Cardiac muscle cell (in vitro differentiated cells and primary cell): ENCODE measurements at regions not wholly inside any gene's neighbourhood (a gene's known extent, or its start where the extent isn't known, plus 50 kb on each side); places are given as distances from the start of the nearest gene placed in this dataset.

Source experiments
- DNase-seq, 2 donors: peaks; one replicate each; pipeline versions ENCODE4 v3.0.0 to v3.0.0-alpha.2; 2010 to 2017; ENCODE audit warnings: low read depth in 1 of 2, low spot score in 1 of 2
- H3K27ac ChIP-seq: fragments of 200-600 bp; sonication (generic); 2 replicates; pipeline ENCODE4 v1.5.1; 2016
- H3K27me3 ChIP-seq: fragments of 200-600 bp; sonication (generic); 2 replicates; pipeline ENCODE4 v1.6.0; 2016; ENCODE audit warnings: control low read depth
- H3K36me3 ChIP-seq: fragments of 200-600 bp; sonication (generic); 2 replicates; pipeline ENCODE4 v1.5.1; 2016; ENCODE audit warnings: control low read depth
- H3K4me1 ChIP-seq: fragments of 200-600 bp; sonication (generic); 2 replicates; pipeline ENCODE4 v1.8.1; 2017; ENCODE audit warnings: low read depth, mild to moderate bottlenecking, mixed run types
- H3K4me3 ChIP-seq: fragments of 200-600 bp; sonication (generic); 2 replicates; pipeline ENCODE4 v1.5.1; 2016; ENCODE audit warnings: mild to moderate bottlenecking
- H3K9me3 ChIP-seq: fragments of 200-600 bp; sonication (generic); 2 replicates; pipeline ENCODE4 v1.5.1; 2017; ENCODE audit warnings: low read depth, mild to moderate bottlenecking, control low read depth
- CTCF ChIP-seq: IDR thresholded peaks from 2 replicates; pipeline ENCODE4 v1.5.1; 2012; ENCODE audit warnings: low read depth, mild to moderate bottlenecking, low read length

DNA sequence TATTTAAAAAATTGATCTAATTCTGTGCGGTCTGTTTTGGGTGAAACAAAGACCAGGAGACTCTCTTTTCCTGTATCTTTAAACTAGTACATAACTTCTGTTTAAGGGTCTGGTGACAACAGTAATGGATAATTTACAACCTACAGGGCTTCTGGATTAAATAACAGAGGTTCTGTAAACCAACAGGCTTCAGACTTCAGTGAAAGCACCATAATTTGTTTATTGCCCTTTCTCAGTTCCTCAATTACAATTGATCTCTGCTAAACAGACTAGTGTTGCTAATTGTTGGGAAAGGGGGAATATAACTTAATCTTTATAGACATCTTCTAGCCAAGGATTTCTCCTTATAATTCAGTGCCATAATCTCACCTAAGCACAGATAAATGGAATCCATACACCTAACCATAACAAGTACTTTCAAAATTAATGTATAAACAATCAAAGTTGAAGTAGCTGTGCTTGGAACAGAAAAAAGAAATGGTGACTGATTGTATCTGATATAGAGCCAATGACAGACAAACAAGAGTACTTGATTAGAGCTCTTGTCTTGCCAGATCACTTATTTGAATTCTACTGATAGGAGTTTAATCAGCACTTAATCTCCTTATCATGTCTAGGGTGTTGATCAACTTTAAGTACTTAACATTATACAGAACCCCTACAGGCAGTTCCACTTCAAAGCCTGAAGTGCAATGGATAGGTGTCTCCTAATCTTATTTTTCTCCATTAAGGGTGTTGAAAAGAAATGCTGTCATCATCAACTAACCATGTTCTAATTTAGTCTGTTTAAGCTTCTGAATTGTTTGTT, 536.0 kb downstream of the NR2F1-AS1 start:
- Histone ChIP-seq H3K36me3 (no peaks in the 10 kb centered on the region), H3K9me3 (no peaks in the 10 kb centered on the region), H3K4me1 (no peaks in the 10 kb centered on the region), H3K4me3 (no peak overlapping the region), H3K27me3 (peaks cover 83% of the 10 kb centered on the region), H3K27ac (no peak overlapping the region)
- DNase-seq = peak in 1 of 2 donors; percentile 36
- TF ChIP-seq CTCF = no peak

- H3K4me1 ChIP-seq = no peaks in the 10 kb centered on the region
- H3K4me3 ChIP-seq = no peak overlapping the region
- no peaks in the 10 kb centered on the region for H3K9me3 ChIP-seq
- no peaks in the 10 kb centered on the region for H3K36me3 ChIP-seq
- no peak overlapping the region for H3K27ac ChIP-seq
- no peak for TF ChIP-seq CTCF
- DNase-seq = no peak
- peaks cover 86% of the 10 kb centered on the region for H3K27me3 ChIP-seq
Observed at GRCh38 chr5:93039888-93040287, 541.1 kb downstream of the NR2F1-AS1 start.

DNA sequence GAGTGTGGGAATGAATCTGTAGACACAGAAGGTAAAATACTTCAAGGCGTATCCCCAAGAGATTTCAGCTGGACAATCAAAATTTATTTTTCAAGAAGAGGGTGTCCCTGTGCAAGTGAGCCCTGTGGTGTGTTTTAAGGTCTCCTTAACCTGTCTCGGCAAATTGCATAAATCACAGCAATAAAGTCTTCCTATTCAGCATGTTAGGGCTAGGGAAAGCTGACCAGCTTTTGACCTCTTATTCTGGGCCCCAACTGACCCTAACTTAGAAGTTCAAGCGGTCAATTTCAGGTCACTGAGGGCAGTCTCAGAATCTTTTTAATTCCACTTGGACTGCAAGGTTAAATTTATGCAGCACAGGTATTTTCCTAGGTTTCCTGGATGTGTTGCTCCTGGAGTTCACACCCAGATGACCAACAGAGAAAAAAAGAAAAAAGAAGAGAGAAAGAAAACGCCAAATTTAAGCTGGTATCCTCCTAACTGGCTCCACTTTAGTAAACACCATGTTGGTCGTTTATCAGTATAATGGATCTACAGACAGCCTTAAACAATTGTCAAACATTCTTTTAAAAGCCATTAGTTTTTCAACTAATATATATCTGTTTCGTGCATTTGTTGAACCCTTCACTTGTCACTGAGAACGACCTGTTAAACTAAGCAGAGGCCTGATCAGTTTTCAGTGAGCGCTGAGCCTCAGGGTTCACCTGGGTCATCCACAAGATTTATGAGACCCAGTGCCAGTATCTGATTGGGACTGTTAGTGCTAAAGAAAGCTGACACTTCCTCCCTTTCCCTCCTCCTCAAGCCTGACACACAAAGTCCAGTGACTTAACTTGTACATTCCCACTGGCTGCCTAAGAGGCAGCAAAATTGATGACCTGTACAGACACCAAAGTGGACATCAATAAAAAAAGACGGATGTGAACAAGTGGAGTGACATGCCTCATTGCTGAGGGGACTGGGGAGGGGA, 546.1 kb downstream of the NR2F1-AS1 start:
- H3K27me3 ChIP-seq = peaks cover 93% of the 10 kb centered on the region
- H3K4me1 ChIP-seq = no peaks in the 10 kb centered on the region
- no peaks in the 10 kb centered on the region for H3K9me3 ChIP-seq
- no peak overlapping the region for H3K27ac ChIP-seq
- no peak for TF ChIP-seq CTCF
- no peaks in the 10 kb centered on the region for H3K36me3 ChIP-seq
- H3K4me3 ChIP-seq = no peak overlapping the region
- peak in 1 of 2 donors; percentile 59 for DNase-seq

DNA sequence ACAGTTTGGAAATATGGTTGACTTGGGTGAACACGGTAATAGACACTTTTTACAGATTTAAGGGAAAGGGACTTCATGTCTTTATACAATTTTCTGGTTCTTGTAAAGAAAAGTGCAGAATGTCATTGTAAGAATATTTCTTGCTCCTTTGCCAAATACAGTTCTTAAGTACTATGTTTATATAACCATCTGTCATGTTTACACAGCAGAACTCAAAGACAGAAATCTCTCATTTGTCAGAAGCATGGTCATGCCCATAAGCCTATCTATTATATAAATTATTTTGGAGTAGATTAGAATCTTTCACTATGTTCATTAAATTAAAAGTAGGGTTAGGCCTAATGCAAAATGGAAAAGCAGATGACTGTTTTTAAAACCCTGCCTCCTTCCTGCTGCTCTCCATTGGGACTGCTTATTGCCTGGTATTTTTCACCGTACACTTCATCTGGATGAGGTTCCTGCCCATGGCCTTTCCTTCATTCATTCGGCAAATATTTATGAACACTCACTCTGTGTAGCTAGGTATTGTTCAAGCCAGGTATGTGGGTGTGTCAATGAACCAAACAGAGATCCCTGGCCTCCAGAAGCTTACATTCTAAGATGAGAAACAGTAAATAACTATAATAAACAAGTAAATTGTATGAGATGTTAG, 558.1 kb downstream of the NR2F1-AS1 start:
- Histone ChIP-seq H3K27ac (no peak overlapping the region), H3K4me3 (no peak overlapping the region), H3K36me3 (no peaks in the 10 kb centered on the region), H3K4me1 (no peaks in the 10 kb centered on the region), H3K27me3 (peaks cover 98% of the 10 kb centered on the region), H3K9me3 (no peaks in the 10 kb centered on the region)
- no peak for TF ChIP-seq CTCF
- DNase-seq = no peak

- no peaks in the 10 kb centered on the region for H3K36me3 ChIP-seq
- no peaks in the 10 kb centered on the region for H3K4me1 ChIP-seq
- H3K27me3 ChIP-seq = peaks cover 98% of the 10 kb centered on the region
- no peak for DNase-seq
- no peak overlapping the region for H3K4me3 ChIP-seq
- H3K27ac ChIP-seq = no peak overlapping the region
- no peaks in the 10 kb centered on the region for H3K9me3 ChIP-seq
- no peak for TF ChIP-seq CTCF
Observed at GRCh38 chr5:93022211-93022610, 558.8 kb downstream of the NR2F1-AS1 start.
